Chondrocyte (in vitro differentiated cells): ENCODE measurements at regions not wholly inside any gene's neighbourhood (a gene's known extent, or its start where the extent isn't known, plus 50 kb on each side); places are given as distances from the start of the nearest gene placed in this dataset.
A peak's percentile ranks its signal among the peaks of the same experiment; 100 is the strongest.

Experiments used
- DNase-seq: peaks from one replicate; pipeline ENCODE4 v3.0.0; 2021; ENCODE audit warnings: mixed read lengths, low spot score
- H3K27ac Mint-ChIP-seq: one replicate; pipeline ENCODE4 v1.8.0; 2021; ENCODE audit warnings: mild to moderate bottlenecking, moderate library complexity, mixed read lengths; ENCODE audit not compliant: unreplicated experiment
- H3K27me3 Mint-ChIP-seq: 2 replicates; pipeline ENCODE4 v1.8.0; 2021; ENCODE audit warnings: low read depth, mixed read lengths
- H3K36me3 Mint-ChIP-seq: 2 replicates; pipeline ENCODE4 v1.8.0; 2021; ENCODE audit warnings: low read depth, mixed read lengths
- H3K4me1 Mint-ChIP-seq: 2 replicates; pipeline ENCODE4 v1.8.0; 2021; ENCODE audit warnings: low read depth, mild to moderate bottlenecking, mixed read lengths
- H3K4me3 Mint-ChIP-seq: one replicate; pipeline ENCODE4 v1.8.0; 2021; ENCODE audit warnings: mild to moderate bottlenecking, moderate library complexity, mixed read lengths; ENCODE audit not compliant: unreplicated experiment
- H3K9me3 Mint-ChIP-seq: 2 replicates; pipeline ENCODE4 v1.8.0; 2021; ENCODE audit warnings: low read depth, mixed read lengths
- CTCF ChIP-seq: fragments of 200-600 bp; sonication (generic); IDR thresholded peaks from 2 replicates; pipeline ENCODE4 v1.5.0; 2021; ENCODE audit warnings: antibody characterized with exemption, mild to moderate bottlenecking, moderate library complexity

- no peaks in the 10 kb centered on the region for H3K36me3 Mint-ChIP-seq
- H3K4me3 Mint-ChIP-seq = no peak overlapping the region
- TF ChIP-seq CTCF = no peak
- no peak for DNase-seq
- no peaks in the 10 kb centered on the region for H3K27me3 Mint-ChIP-seq
- no peaks in the 10 kb centered on the region for H3K9me3 Mint-ChIP-seq
- H3K4me1 Mint-ChIP-seq = peaks cover 9% of the 10 kb centered on the region
- H3K27ac Mint-ChIP-seq = no peak overlapping the region
These were observed 411.6 kb downstream of the BRINP1 start for GRCh38 chr9:118957585-118957984.

GRCh38 chr9:118959366-118959765 lies 409.9 kb downstream of the BRINP1 start:
- no peak for DNase-seq
- Mint-ChIP-seq H3K9me3 (no peaks in the 10 kb centered on the region), H3K4me3 (no peak overlapping the region), H3K27me3 (no peaks in the 10 kb centered on the region), H3K4me1 (peaks cover 11% of the 10 kb centered on the region), H3K27ac (no peak overlapping the region), H3K36me3 (no peaks in the 10 kb centered on the region)
- no peak for TF ChIP-seq CTCF

GRCh38 chr9:118961857-118962256 lies 407.4 kb downstream of the BRINP1 start:
- Mint-ChIP-seq H3K4me3 (no peak overlapping the region), H3K9me3 (no peaks in the 10 kb centered on the region), H3K4me1 (peaks cover 11% of the 10 kb centered on the region), H3K27me3 (no peaks in the 10 kb centered on the region), H3K36me3 (no peaks in the 10 kb centered on the region), H3K27ac (no peak overlapping the region)
- no peak for DNase-seq
- TF ChIP-seq CTCF = no peak

GRCh38 chr9:118962426-118962825 lies 406.8 kb downstream of the BRINP1 start:
- peak overlapping the region; percentile 19 for H3K27ac Mint-ChIP-seq
- no peak for TF ChIP-seq CTCF
- H3K27me3 Mint-ChIP-seq = peaks cover 1% of the 10 kb centered on the region
- DNase-seq = no peak
- peaks cover 11% of the 10 kb centered on the region for H3K4me1 Mint-ChIP-seq
- H3K4me3 Mint-ChIP-seq = no peak overlapping the region
- no peaks in the 10 kb centered on the region for H3K9me3 Mint-ChIP-seq
- no peaks in the 10 kb centered on the region for H3K36me3 Mint-ChIP-seq

- Mint-ChIP-seq H3K27me3 (peaks cover 4% of the 10 kb centered on the region), H3K9me3 (no peaks in the 10 kb centered on the region)
These were observed 405.6 kb downstream of the BRINP1 start for GRCh38 chr9:118963674-118964073.

More at GRCh38 chr9:118963674-118964073, 405.6 kb downstream of the BRINP1 start:
- Mint-ChIP-seq H3K36me3 (no peaks in the 10 kb centered on the region), H3K27ac (no peak overlapping the region), H3K4me1 (peaks cover 11% of the 10 kb centered on the region), H3K4me3 (no peak overlapping the region)
- no peak for TF ChIP-seq CTCF
- DNase-seq = no peak
